NCI-H526 treated with DMSO at 0.1 percent for 48 hours (cell line): ENCODE measurements at regions not wholly inside any gene's neighbourhood (a gene's known extent, or its start where the extent isn't known, plus 50 kb on each side); places are given as distances from the start of the nearest gene placed in this dataset.

Experiments
- DNase-seq: peaks from one replicate; lab custom pipeline; 2025; lab: John Stamatoyannopoulos, UW

- DNase-seq, result no peak
These were observed 305.1 kb downstream of the CTTN start for GRCh38 chr11:70703141-70704064.

GRCh38 chr11:70705097-70705496 lies 306.8 kb downstream of the CTTN start:
- DNase-seq, result no peak

GRCh38 chr11:70705930-70706329 lies 307.6 kb downstream of the CTTN start:
- DNase-seq, result no peak

GRCh38 chr11:70707821-70708220 lies 309.5 kb downstream of the CTTN start:
- DNase-seq, result no peak

GRCh38 chr11:70709596-70709995 lies 311.3 kb downstream of the CTTN start:
- no peak for DNase-seq

GRCh38 chr11:70710192-70710591 lies 311.9 kb downstream of the CTTN start:
- no peak for DNase-seq

- no peak for DNase-seq
These were observed 312.3 kb downstream of the CTTN start for GRCh38 chr11:70710601-70711000.

GRCh38 chr11:70711095-70711910 lies 313.0 kb downstream of the CTTN start:
- DNase-seq, result no peak

GRCh38 chr11:70711911-70712185 lies 313.5 kb downstream of the CTTN start:
- DNase-seq, result no peak

GRCh38 chr11:70712471-70712870 lies 314.1 kb downstream of the CTTN start:
- DNase-seq, result no peak

GRCh38 chr11:70713086-70713835 lies 314.9 kb downstream of the CTTN start:
- DNase-seq, result no peak

- no peak for DNase-seq
These were observed 315.8 kb downstream of the CTTN start for GRCh38 chr11:70713988-70714665.

GRCh38 chr11:70715166-70715951 lies 317.0 kb downstream of the CTTN start:
- DNase-seq, result peak; percentile 20

- no peak for DNase-seq
These were observed 317.9 kb downstream of the CTTN start for GRCh38 chr11:70716216-70716615.

GRCh38 chr11:70716986-70717775 lies 318.9 kb downstream of the CTTN start:
- no peak for DNase-seq

GRCh38 chr11:70717936-70718595 lies 319.7 kb downstream of the CTTN start:
- no peak for DNase-seq

GRCh38 chr11:70719516-70719915 lies 321.2 kb downstream of the CTTN start:
- no peak for DNase-seq

GRCh38 chr11:70720281-70720680 lies 322.0 kb downstream of the CTTN start:
- DNase-seq, result no peak

- DNase-seq, result no peak
These were observed 322.7 kb downstream of the CTTN start for GRCh38 chr11:70721006-70721405.

- DNase-seq, result no peak
These were observed 326.9 kb downstream of the CTTN start for GRCh38 chr11:70725278-70725677.
